Skeletal muscle tissue (tissue), 3 donors: ENCODE measurements at regions not wholly inside any gene's neighbourhood (a gene's known extent, or its start where the extent isn't known, plus 50 kb on each side); places are given as distances from the start of the nearest gene placed in this dataset.

Experiments used
- H3K27ac ChIP-seq: one replicate; pipeline ENCODE4 v1.7.0; 2013; ENCODE audit warnings: mild to moderate bottlenecking, low read depth, low read length, inconsistent platforms
- H3K27me3 ChIP-seq, 3 donors: one replicate each; pipeline ENCODE4 v1.7.0; 2013; ENCODE audit warnings: low read length in 3 of 3; ENCODE audit not compliant: control insufficient read depth in 3 of 3, insufficient read depth in 3 of 3
- H3K36me3 ChIP-seq, 3 donors: one replicate each; pipeline ENCODE4 v1.7.0; 2013; ENCODE audit warnings: low read length in 3 of 3; ENCODE audit not compliant: control insufficient read depth in 3 of 3, insufficient read depth in 3 of 3
- H3K4me1 ChIP-seq, 3 donors: one replicate each; pipeline ENCODE4 v1.7.0; 2013; ENCODE audit warnings: low read length in 3 of 3, mild to moderate bottlenecking in 3 of 3; ENCODE audit not compliant: control insufficient read depth in 3 of 3, insufficient read depth in 3 of 3
- H3K4me3 ChIP-seq, 3 donors: one replicate each; pipeline ENCODE4 v1.7.0; 2013; ENCODE audit warnings: low read length in 3 of 3
- H3K9ac ChIP-seq, 3 donors: one replicate each; pipeline ENCODE4 v1.7.0; 2013; ENCODE audit warnings: low read length in 3 of 3, mild to moderate bottlenecking in 3 of 3, moderate library complexity in 2 of 3, low read depth in 1 of 3
- H3K9me3 ChIP-seq, 3 donors: one replicate each; pipeline ENCODE4 v1.7.0; 2013; ENCODE audit warnings: low read length in 3 of 3; ENCODE audit not compliant: control insufficient read depth in 3 of 3
- donor health status: Osteomylitis.

GRCh38 chr14:38309522-38310277, 53.8 kb upstream of the CLEC14A start:
- Histone ChIP-seq H3K4me3 (no peak overlapping the region), H3K27ac (peak overlapping the region; percentile 43), H3K36me3 (no peaks in the 10 kb centered on the region), H3K4me1 (peaks cover 0 to 2% (median 0%) of the 10 kb centered on the region in 3 donors), H3K27me3 (no peaks in the 10 kb centered on the region), H3K9ac (no peak overlapping the region), H3K9me3 (peaks cover 0 to 2% (median 0%) of the 10 kb centered on the region in 3 donors)
